ENCODE measurements at regions not wholly inside any gene's neighbourhood (a gene's known extent, or its start where the extent isn't known, plus 50 kb on each side); places are given as distances from the start of the nearest gene placed in this dataset.

DNA sequence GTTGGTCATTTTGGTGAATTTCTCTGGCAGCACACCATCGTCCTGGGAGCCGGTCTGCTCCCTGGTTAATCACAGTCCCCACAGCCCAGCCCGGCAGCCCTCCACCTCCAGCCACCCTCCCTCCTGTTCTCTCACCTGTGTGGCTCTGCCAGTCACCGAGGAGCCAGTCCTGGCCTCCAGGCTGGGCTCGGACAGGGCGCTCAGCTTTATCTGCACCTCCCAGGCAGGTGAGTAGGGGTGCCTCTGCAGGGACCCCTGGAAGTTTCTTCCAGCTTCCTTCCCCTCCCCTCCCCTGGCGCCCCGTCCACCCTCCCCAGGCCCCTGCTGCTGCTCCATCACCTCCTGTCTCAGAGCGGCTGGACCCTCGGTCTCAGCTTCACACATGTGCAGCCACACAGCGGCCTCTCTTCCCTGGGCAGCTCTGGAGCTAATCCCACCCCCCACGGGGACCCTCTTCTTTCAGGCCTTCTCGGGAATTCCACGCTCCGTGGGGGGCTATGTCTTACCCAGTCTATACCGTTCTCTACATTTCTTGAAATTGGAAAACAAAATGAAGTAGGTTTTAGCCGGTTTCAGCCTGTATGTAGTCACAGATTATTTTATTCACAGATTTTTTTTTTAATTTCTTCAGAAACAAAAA, 213.9 kb upstream of the PPP2R2D start:
- no peak for TF ChIP-seq CTCF (conservative IDR thresholded peaks at IDR 0.05; ENCODE audit: low read depth, low read length)
- no peak for TF ChIP-seq EZH2 (IDR thresholded peaks at IDR 0.05; ENCODE audit: borderline replicate concordance, low read depth, low read length, poor library complexity, severe bottlenecking)
